Adrenal gland (tissue), 5 donors: ENCODE measurements at regions not wholly inside any gene's neighbourhood (a gene's known extent, or its start where the extent isn't known, plus 50 kb on each side); places are given as distances from the start of the nearest gene placed in this dataset.

ENCODE experiments used
- CTCF ChIP-seq, 6 experiments: fragments of 450-650 bp in 4 of 6; fragments of 200-600 bp in 2 of 6; sonication (generic) in 1 of 6; IDR thresholded peaks; 1 replicate in 5 of 6; 2 replicates in 1 of 6; pipeline versions ENCODE4 v1.5.1 to v1.8.0; 2016 to 2021; ENCODE audit warnings: antibody characterized with exemption in 6 of 6, mild to moderate bottlenecking in 2 of 6, moderate library complexity in 1 of 6
- POLR2A ChIP-seq, 2 donors: fragments of 450-650 bp; IDR thresholded peaks; one replicate each; pipeline ENCODE4 v1.6.1; 2017; ENCODE audit warnings: antibody characterized with exemption in 2 of 2, mild to moderate bottlenecking in 2 of 2, moderate library complexity in 1 of 2
- donor health status: DM: no; HTN: no; CAD: no.

- TF ChIP-seq CTCF (IDR thresholded peaks at IDR 0.05) (no peak), POLR2A (IDR thresholded peaks at IDR 0.05) (no peak)
These were observed 887.4 kb upstream of the B3GALT2 start for GRCh38 chr1:194073833-194074232.
